KOPT-K1 (cell line): ENCODE measurements at regions not wholly inside any gene's neighbourhood (a gene's known extent, or its start where the extent isn't known, plus 50 kb on each side); places are given as distances from the start of the nearest gene placed in this dataset.
A peak's percentile ranks its signal among the peaks of the same experiment; 100 is the strongest.

Source experiments
- H3K27ac ChIP-seq: fragments of 200-600 bp; sonication (generic); 2 replicates; pipeline ENCODE4 v1.5.1; 2016; ENCODE audit warnings: antibody characterized with exemption, mild to moderate bottlenecking, low read depth, low read length; ENCODE audit not compliant: poor library complexity, severe bottlenecking
- H3K36me3 ChIP-seq: fragments of 200-600 bp; sonication (generic); 2 replicates; pipeline ENCODE4 v1.5.1; 2017; ENCODE audit warnings: antibody characterized with exemption, mild to moderate bottlenecking, low read length, moderate library complexity; ENCODE audit not compliant: insufficient read depth
- H3K9me3 ChIP-seq: fragments of 200-600 bp; sonication (generic); 2 replicates; pipeline ENCODE4 v1.5.1; 2017; ENCODE audit warnings: antibody characterized with exemption, low read length, mild to moderate bottlenecking; ENCODE audit not compliant: insufficient read depth, poor library complexity, severe bottlenecking

DNA sequence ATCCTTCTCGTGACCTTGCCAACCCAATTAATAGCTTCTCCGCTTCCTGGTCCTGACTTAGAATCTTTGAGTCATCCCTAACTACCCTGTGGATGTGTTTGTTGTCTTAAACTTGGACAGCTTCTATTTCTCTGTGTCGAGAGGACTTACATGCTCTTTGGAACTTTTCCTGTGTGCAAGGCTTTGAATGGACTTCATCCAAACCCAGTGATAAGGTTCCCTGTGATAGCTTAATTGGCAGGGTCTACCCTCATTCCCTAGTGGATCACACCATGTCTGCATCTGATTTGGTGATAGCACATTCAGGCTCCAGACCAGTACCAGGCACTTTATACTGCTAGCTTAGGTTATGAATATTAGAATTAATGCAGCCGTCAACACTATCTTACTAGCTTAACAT lies 378.2 kb upstream of the KAZN start:
- Histone ChIP-seq H3K27ac (no peak overlapping the region), H3K9me3 (peaks cover 24% of the 10 kb centered on the region), H3K36me3 (no peaks in the 10 kb centered on the region)

GRCh38 chr1:14220811-14221210 lies 377.7 kb upstream of the KAZN start:
- Histone ChIP-seq H3K27ac (no peak overlapping the region), H3K9me3 (peaks cover 29% of the 10 kb centered on the region)

GRCh38 chr1:14222086-14222485 lies 376.4 kb upstream of the KAZN start:
- peaks cover 19% of the 10 kb centered on the region for H3K9me3 ChIP-seq
- no peak overlapping the region for H3K27ac ChIP-seq
- H3K36me3 ChIP-seq = no peaks in the 10 kb centered on the region

More at GRCh38 chr1:14220811-14221210, 377.7 kb upstream of the KAZN start:
- H3K36me3 ChIP-seq = no peaks in the 10 kb centered on the region

DNA sequence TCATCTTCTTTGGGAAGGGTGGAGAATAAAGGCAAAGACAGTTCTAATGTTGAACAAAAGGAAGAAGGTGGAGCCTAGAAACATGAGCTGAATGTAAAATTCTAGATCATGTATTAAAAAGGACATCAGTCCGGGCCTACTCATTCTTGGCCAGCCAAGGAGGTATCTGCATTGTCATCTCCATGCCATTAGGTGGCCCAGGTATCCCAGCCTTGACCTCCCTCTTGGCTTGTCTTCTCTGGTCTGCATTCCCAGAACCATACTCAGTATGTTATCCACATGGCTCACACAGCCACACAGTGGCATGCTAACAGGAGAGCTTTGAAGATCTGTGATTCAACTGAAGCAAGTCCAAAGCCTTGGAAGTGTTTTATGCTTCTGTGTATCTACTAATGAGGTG lies 369.8 kb upstream of the KAZN start:
- Histone ChIP-seq H3K9me3 (peaks cover 10% of the 10 kb centered on the region), H3K27ac (no peak overlapping the region), H3K36me3 (no peaks in the 10 kb centered on the region)

DNA sequence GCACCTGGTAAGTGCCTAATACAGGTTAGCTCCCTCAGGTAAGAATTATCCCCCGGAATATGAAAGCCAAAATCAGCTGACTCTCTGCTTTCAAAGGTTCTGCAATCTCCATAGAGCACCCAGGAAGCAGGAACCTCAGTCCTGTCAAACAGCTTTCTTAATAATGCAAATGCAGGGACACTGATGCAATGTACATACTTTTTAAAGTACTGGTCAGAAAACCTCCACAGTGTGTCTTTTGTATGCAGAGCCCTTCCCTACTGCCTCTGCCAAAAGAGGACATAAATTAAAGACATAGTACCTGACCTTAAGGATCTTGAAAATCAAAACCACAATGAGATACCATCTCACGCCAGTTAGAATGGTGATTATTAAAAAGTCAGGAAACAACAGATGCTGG lies 365.0 kb upstream of the KAZN start:
- Histone ChIP-seq H3K36me3 (no peaks in the 10 kb centered on the region), H3K9me3 (peaks cover 5% of the 10 kb centered on the region), H3K27ac (no peak overlapping the region)

DNA sequence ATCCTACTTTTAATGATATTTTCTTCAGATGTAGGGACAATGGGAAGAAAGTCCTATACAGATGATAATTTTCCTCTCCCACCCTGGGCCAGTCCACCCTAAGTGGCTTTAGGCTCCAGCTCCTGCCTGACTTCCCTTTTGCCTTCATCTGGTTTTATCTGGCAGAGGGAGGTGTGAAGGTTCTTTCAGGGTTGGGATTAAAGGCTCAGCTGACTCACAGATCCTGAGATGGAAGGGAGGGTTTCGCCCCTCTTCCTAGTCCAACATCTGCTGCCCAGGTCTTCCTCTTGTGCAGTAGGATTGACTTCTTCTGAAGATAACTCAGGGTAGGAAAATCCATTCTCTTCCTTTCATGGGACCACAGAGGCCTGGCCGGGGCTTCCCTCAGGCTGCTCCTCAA lies 362.4 kb upstream of the KAZN start:
- peaks cover 5% of the 10 kb centered on the region for H3K9me3 ChIP-seq
- H3K27ac ChIP-seq = no peak overlapping the region
- no peaks in the 10 kb centered on the region for H3K36me3 ChIP-seq

DNA sequence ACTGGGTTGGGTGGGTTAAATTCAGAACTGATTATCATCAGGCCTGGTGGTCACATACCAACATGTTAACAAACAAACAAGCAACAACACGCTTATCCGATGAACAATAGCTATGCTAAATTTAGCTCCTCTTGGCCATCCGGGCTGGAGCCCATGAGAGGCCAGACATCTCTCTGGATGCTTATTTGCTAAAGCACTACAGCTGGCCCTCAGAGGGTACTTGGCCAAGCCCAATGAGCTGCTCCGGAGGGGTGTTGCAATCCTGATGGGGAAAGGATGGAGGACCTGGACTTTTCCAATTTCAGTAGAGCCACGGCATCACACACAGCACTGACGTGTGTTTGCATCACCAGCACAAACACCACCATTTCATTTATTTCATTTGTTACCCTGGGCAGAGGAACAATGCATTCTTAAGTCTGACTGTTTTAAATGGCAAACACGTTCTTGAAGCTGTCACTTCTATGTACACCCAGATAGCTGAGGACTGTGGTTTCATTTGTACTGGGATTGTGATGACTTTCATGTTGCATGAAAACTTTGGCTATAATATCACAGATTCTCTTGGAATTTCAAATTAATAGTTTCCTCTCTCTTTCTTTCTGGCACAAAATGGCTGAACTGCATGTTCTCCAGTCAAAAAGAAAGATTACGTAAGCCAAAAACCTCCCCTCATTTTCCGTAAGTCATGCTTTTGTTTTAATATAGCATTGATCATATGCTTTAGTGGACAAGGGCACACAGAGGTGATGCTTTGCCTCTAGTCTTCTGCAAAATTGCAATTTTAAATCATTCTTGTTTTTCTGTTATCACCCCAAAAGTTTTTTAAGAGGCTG lies 359.8 kb upstream of the KAZN start:
- Histone ChIP-seq H3K27ac (no peak overlapping the region), H3K36me3 (no peaks in the 10 kb centered on the region), H3K9me3 (no peaks in the 10 kb centered on the region)

- no peak overlapping the region for H3K27ac ChIP-seq
- H3K36me3 ChIP-seq = no peaks in the 10 kb centered on the region
- H3K9me3 ChIP-seq = no peaks in the 10 kb centered on the region
These were observed 358.2 kb upstream of the KAZN start for GRCh38 chr1:14240265-14240664.

- Histone ChIP-seq H3K27ac (peak overlapping the region; percentile 17), H3K36me3 (no peaks in the 10 kb centered on the region), H3K9me3 (no peaks in the 10 kb centered on the region)
These were observed 356.4 kb upstream of the KAZN start for GRCh38 chr1:14242123-14242522.

- H3K9me3 ChIP-seq = no peaks in the 10 kb centered on the region
- no peaks in the 10 kb centered on the region for H3K36me3 ChIP-seq
- H3K27ac ChIP-seq = peak overlapping the region; percentile 17
These were observed 355.6 kb upstream of the KAZN start for GRCh38 chr1:14242870-14243269.

GRCh38 chr1:14245954-14246353 lies 352.5 kb upstream of the KAZN start:
- Histone ChIP-seq H3K27ac (no peak overlapping the region), H3K36me3 (no peaks in the 10 kb centered on the region), H3K9me3 (no peaks in the 10 kb centered on the region)

- Histone ChIP-seq H3K36me3 (no peaks in the 10 kb centered on the region), H3K27ac (no peak overlapping the region), H3K9me3 (no peaks in the 10 kb centered on the region)
These were observed 352.0 kb upstream of the KAZN start for GRCh38 chr1:14246471-14246870.

DNA sequence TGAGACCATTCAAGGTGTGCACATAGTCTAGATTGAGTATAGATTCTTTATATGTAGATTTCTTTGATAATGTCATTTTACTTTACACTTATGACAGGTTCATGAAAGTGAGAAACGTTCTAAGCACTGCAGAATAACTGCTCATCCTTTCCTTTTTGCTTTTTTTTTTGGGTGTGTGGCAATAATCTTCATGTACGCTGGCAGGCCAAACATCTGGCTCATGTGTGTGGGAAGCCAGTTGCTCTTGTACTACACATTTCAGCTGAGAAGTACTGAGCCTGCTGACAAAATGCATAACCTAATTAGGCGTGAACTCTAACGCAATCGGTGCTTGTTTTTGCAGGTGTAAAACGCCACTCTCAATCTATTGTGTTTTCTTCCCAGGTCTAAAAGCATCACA lies 350.8 kb upstream of the KAZN start:
- H3K9me3 ChIP-seq = no peaks in the 10 kb centered on the region
- no peak overlapping the region for H3K27ac ChIP-seq
- no peaks in the 10 kb centered on the region for H3K36me3 ChIP-seq

GRCh38 chr1:14251871-14252270 lies 346.6 kb upstream of the KAZN start:
- no peaks in the 10 kb centered on the region for H3K36me3 ChIP-seq
- H3K9me3 ChIP-seq = no peaks in the 10 kb centered on the region
- H3K27ac ChIP-seq = no peak overlapping the region

GRCh38 chr1:14253676-14254075 lies 344.8 kb upstream of the KAZN start:
- no peak overlapping the region for H3K27ac ChIP-seq
- H3K36me3 ChIP-seq = no peaks in the 10 kb centered on the region
- no peaks in the 10 kb centered on the region for H3K9me3 ChIP-seq

DNA sequence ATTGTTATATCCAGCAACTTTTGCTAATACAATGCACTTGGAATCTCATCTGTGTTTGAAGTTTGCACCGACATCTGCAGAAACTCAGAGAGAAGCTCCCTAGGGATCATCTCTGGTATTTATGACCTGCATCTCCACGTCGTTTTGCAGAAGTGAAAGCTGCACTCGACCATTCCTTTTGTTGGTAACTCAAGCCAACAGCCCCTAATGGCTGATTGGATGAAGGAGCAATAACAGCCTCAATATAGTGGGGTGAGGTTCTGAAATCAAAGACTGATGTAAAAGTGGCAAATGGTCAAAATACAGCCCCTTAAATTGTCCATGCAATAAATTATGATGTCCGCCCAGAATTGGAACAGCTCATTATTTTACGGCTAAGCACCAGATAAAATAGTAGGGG lies 344.2 kb upstream of the KAZN start:
- H3K36me3 ChIP-seq = no peaks in the 10 kb centered on the region
- H3K27ac ChIP-seq = no peak overlapping the region
- no peaks in the 10 kb centered on the region for H3K9me3 ChIP-seq
